Mesenchymal stem cell (in vitro differentiated cells and primary cell): ENCODE measurements at regions not wholly inside any gene's neighbourhood (a gene's known extent, or its start where the extent isn't known, plus 50 kb on each side); places are given as distances from the start of the nearest gene placed in this dataset.

Experiments
- DNase-seq: peaks from one replicate; pipeline ENCODE4 v3.0.0-alpha.2; 2013
- H2AFZ ChIP-seq: one replicate; pipeline ENCODE4 v1.6.1; 2013; ENCODE audit warnings: low read depth, mild to moderate bottlenecking, control low read depth, inconsistent platforms, low read length, moderate library complexity
- H2AK5ac ChIP-seq: 2 replicates; pipeline ENCODE4 v1.6.1; 2013; ENCODE audit warnings: low read length, moderate library complexity, mild to moderate bottlenecking, inconsistent platforms; ENCODE audit not compliant: severe bottlenecking
- H2BK120ac ChIP-seq: one replicate; pipeline ENCODE4 v1.6.1; 2013; ENCODE audit warnings: low read depth, mild to moderate bottlenecking, inconsistent platforms, low read length, moderate library complexity
- H2BK12ac ChIP-seq, 2 experiments: one replicate each; pipeline ENCODE4 v1.6.1; 2013; ENCODE audit warnings: inconsistent platforms in 2 of 2, low read length in 2 of 2, mild to moderate bottlenecking in 2 of 2, moderate library complexity in 2 of 2, control low read depth in 1 of 2
- H2BK15ac ChIP-seq: one replicate; pipeline ENCODE4 v1.6.1; 2013; ENCODE audit warnings: mild to moderate bottlenecking, low read depth, inconsistent platforms; ENCODE audit not compliant: poor library complexity, severe bottlenecking
- H2BK5ac ChIP-seq: 2 replicates; pipeline ENCODE4 v1.6.1; 2013; ENCODE audit warnings: low read depth, mild to moderate bottlenecking, low read length, control low read depth, inconsistent platforms; ENCODE audit not compliant: poor library complexity, severe bottlenecking
- H3K14ac ChIP-seq, 2 experiments: one replicate each; pipeline ENCODE4 v1.6.1; 2013; ENCODE audit warnings: inconsistent platforms in 2 of 2, low read length in 2 of 2, control low read depth in 1 of 2, mild to moderate bottlenecking in 1 of 2, moderate library complexity in 1 of 2
- H3K18ac ChIP-seq, 2 experiments: one replicate each; pipeline ENCODE4 v1.6.1; 2013; ENCODE audit warnings: inconsistent platforms in 2 of 2, low read length in 2 of 2, control low read depth in 1 of 2, low read depth in 1 of 2, mild to moderate bottlenecking in 1 of 2
- H3K23ac ChIP-seq, 2 experiments: one replicate each; pipeline ENCODE4 v1.6.1; 2013; ENCODE audit warnings: inconsistent platforms in 2 of 2, low read length in 2 of 2, mild to moderate bottlenecking in 2 of 2, moderate library complexity in 2 of 2, control low read depth in 1 of 2
- H3K27ac ChIP-seq: 2 replicates; pipeline ENCODE4 v1.5.1; 2013; ENCODE audit warnings: mild to moderate bottlenecking, moderate library complexity, low read length, control low read depth, inconsistent platforms; ENCODE audit not compliant: poor library complexity, severe bottlenecking
- H3K27me3 ChIP-seq, 2 experiments: 2 replicates each; pipeline versions ENCODE4 v1.6.1 to v1.7.0; 2013; ENCODE audit warnings: low read length in 2 of 2, mild to moderate bottlenecking in 2 of 2, moderate library complexity in 2 of 2, control low read depth in 1 of 2, inconsistent platforms in 1 of 2; ENCODE audit not compliant: control insufficient read depth in 1 of 2, insufficient read depth in 1 of 2
- H3K36me3 ChIP-seq, 2 experiments: 2 replicates each; pipeline versions ENCODE4 v1.6.1 to v1.7.0; 2013; ENCODE audit warnings: low read length in 2 of 2, control low read depth in 1 of 2, inconsistent platforms in 1 of 2, low read depth in 1 of 2, mild to moderate bottlenecking in 1 of 2; ENCODE audit not compliant: insufficient read depth in 2 of 2, control insufficient read depth in 1 of 2
- H3K4ac ChIP-seq, 2 experiments: one replicate each; pipeline ENCODE4 v1.6.1; 2013; ENCODE audit warnings: inconsistent platforms in 2 of 2, low read length in 2 of 2, mild to moderate bottlenecking in 2 of 2, moderate library complexity in 2 of 2, control low read depth in 1 of 2, low read depth in 1 of 2
- H3K4me1 ChIP-seq: 2 replicates; pipeline ENCODE4 v1.6.1; 2013; ENCODE audit warnings: low read depth, low read length, control low read depth; ENCODE audit not compliant: control insufficient read depth, insufficient read depth
- H3K4me2 ChIP-seq: 2 replicates; pipeline ENCODE4 v1.6.1; 2013; ENCODE audit warnings: low read length, mild to moderate bottlenecking, inconsistent platforms; ENCODE audit not compliant: poor library complexity, severe bottlenecking
- H3K4me3 ChIP-seq, 2 experiments: 2 replicates each; pipeline versions ENCODE4 v1.5.1 to v1.7.0; 2013; ENCODE audit warnings: low read length in 2 of 2, mild to moderate bottlenecking in 2 of 2, control low read depth in 1 of 2, low read depth in 1 of 2; ENCODE audit not compliant: insufficient read depth in 1 of 2
- H3K79me1 ChIP-seq: replicated peaks from 2 replicates; pipeline ENCODE4 v1.6.1; 2013; ENCODE audit warnings: mild to moderate bottlenecking, control low read depth, low read length, inconsistent platforms; ENCODE audit not compliant: poor library complexity, severe bottlenecking
- H3K9ac ChIP-seq: 2 replicates; pipeline ENCODE4 v1.7.0; 2013; ENCODE audit warnings: mild to moderate bottlenecking, low read length, moderate library complexity
- H3K9me3 ChIP-seq: 2 replicates; pipeline ENCODE4 v1.7.0; 2013; ENCODE audit warnings: mild to moderate bottlenecking, low read length; ENCODE audit not compliant: control insufficient read depth
- H4K8ac ChIP-seq: one replicate; pipeline ENCODE4 v1.6.1; 2013; ENCODE audit warnings: inconsistent platforms, mild to moderate bottlenecking, low read length, moderate library complexity
- H4K91ac ChIP-seq: one replicate; pipeline ENCODE4 v1.6.1; 2013; ENCODE audit warnings: mild to moderate bottlenecking, low read length, inconsistent platforms
- WGBS: methylation state at CpG from one replicate; pipeline ENCODE4 v1.1.7; 2013; ENCODE audit warnings: mixed read lengths; 5-methylcytosine and 5-hydroxymethylcytosine counted together

DNA sequence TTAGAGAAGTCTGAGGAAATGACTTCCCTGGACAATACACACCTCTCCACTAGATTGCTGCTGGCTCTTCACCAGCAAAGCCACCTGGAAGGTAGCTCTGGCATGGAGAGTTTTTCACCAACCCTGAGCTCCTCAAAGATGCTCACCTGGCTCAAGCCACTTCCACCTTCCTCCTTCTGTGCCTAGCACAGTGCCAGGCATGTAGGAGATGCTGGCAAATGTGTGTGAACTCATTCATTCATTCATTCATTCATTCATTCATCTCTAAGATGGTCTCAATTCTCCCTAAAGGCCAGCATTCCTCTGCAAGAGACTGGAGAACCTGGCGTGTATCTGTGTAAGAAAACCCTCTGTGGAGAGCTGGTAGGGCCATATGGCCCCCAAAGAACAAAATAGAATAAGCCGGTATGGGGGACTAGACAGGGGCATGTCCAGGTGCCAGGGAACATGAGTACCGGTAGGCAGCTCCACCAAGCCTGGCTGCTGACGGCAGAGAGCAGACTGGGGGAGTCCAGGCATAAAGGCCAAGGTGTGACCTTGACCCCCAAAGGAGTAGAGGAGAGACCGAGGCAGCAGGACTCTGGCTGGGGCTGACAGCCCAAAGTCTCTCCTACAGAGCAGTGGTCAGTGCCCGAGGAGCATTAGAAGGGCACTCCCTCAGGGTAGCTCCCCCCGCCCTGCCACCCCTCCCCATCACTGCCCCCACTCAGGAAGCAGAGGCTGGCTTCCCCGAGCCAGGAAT lies 132.2 kb upstream of the TNRC6C start:
- H2AFZ ChIP-seq = no peak overlapping the region
- no peak overlapping the region for H4K91ac ChIP-seq
- no peak overlapping the region for H4K8ac ChIP-seq
- H3K27me3 ChIP-seq = peaks cover 19 to 49% of the 10 kb centered on the region in 2 experiments
- no peaks in the 10 kb centered on the region for H3K9me3 ChIP-seq
- H3K27ac ChIP-seq = no peak overlapping the region
- H3K79me1 ChIP-seq = no peaks in the 10 kb centered on the region
- H2BK12ac ChIP-seq = no peak overlapping the region
- H3K4me3 ChIP-seq = no peak overlapping the region
- H3K9ac ChIP-seq = no peak overlapping the region
- H3K4me2 ChIP-seq = no peak overlapping the region
- no peak overlapping the region for H2BK15ac ChIP-seq
- no peak overlapping the region for H2AK5ac ChIP-seq
- H3K18ac ChIP-seq = no peak overlapping the region
- H3K4me1 ChIP-seq = peaks cover 22% of the 10 kb centered on the region
- no peak overlapping the region for H2BK120ac ChIP-seq
- peak overlapping the region in 1 of 2 experiments; percentile 19 for H3K23ac ChIP-seq
- no peak overlapping the region for H3K14ac ChIP-seq
- 74% methylated on average over 8 of the region's 8 CpGs for WGBS
- H2BK5ac ChIP-seq = no peak overlapping the region
- no peak overlapping the region for H3K4ac ChIP-seq
- DNase-seq = no peak
- no peaks in the 10 kb centered on the region for H3K36me3 ChIP-seq

DNA sequence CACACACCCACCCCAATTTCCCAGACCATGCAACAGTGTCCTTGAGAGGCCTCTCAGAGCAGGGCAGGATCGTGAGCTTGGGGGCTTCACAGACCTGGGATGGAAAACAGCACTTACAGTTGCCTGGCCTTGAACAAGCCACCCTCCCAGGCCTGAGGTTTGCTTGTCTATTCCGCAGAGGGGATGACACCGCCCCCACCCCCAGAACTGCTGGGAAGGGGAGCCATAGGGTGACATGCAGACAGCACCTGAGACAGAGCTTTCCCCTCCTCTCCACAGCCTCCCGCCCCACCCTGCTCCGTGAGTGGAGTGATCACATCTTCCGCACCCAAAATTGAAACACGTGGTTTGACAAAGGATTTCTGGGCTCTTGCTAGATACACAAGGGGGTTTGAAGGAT lies 131.5 kb upstream of the TNRC6C start:
- peaks cover 25% of the 10 kb centered on the region for H3K4me1 ChIP-seq

DNA sequence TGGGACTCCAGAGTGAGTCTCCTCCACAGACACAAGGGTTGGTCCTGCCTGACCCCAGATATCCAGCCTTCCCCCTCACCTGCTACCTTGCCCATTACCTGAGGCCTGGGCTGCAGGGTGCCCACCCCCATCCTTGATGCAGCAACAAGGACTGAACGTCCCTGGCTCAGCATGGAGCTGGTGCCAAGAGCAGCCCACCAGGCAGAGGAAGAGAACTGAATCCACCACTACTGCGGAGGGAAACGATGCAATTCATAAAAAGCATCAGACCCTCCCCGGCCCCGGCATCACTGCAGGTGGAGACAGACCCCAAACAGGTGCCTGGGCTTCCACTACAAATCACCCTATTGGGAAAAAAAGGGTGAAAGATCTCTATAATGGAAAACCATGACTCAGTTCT lies 131.0 kb upstream of the TNRC6C start:
- no peak overlapping the region for H3K4me3 ChIP-seq
- DNase-seq = no peak
- H3K14ac ChIP-seq = no peak overlapping the region
- no peaks in the 10 kb centered on the region for H3K36me3 ChIP-seq
- no peak overlapping the region for H2AFZ ChIP-seq
- H3K9me3 ChIP-seq = no peaks in the 10 kb centered on the region
- no peak overlapping the region for H2AK5ac ChIP-seq
- H3K9ac ChIP-seq = no peak overlapping the region
- no peak overlapping the region for H3K4ac ChIP-seq
- H3K27ac ChIP-seq = no peak overlapping the region
- H3K23ac ChIP-seq = no peak overlapping the region
- H2BK15ac ChIP-seq = no peak overlapping the region
- no peaks in the 10 kb centered on the region for H3K79me1 ChIP-seq
- peaks cover 19 to 40% of the 10 kb centered on the region in 2 experiments for H3K27me3 ChIP-seq
- no peak overlapping the region for H2BK120ac ChIP-seq
- H2BK12ac ChIP-seq = no peak overlapping the region
- H3K4me1 ChIP-seq = peaks cover 28% of the 10 kb centered on the region
- H2BK5ac ChIP-seq = no peak overlapping the region
- no peak overlapping the region for H4K91ac ChIP-seq
- no peak overlapping the region for H4K8ac ChIP-seq
- 58% methylated on average over 3 of the region's 5 CpGs for WGBS
- no peak overlapping the region for H3K4me2 ChIP-seq
- H3K18ac ChIP-seq = no peak overlapping the region

More for the DNA sequence above, 131.5 kb upstream of the TNRC6C start:
- DNase-seq = no peak
- WGBS = 74% methylated on average over 6 of the region's 7 CpGs
- Histone ChIP-seq H4K91ac (no peak overlapping the region), H3K4me2 (no peak overlapping the region), H3K9me3 (no peaks in the 10 kb centered on the region), H2BK15ac (no peak overlapping the region), H3K23ac (no peak overlapping the region), H2BK5ac (no peak overlapping the region), H3K36me3 (no peaks in the 10 kb centered on the region), H2BK120ac (no peak overlapping the region), H2AK5ac (no peak overlapping the region), H4K8ac (no peak overlapping the region), H3K18ac (no peak overlapping the region), H3K27ac (no peak overlapping the region), H2AFZ (no peak overlapping the region), H3K9ac (no peak overlapping the region), H2BK12ac (no peak overlapping the region), H3K79me1 (no peaks in the 10 kb centered on the region), H3K4ac (no peak overlapping the region), H3K4me3 (no peak overlapping the region), H3K14ac (no peak overlapping the region), H3K27me3 (peaks cover 19 to 45% of the 10 kb centered on the region in 2 experiments)

DNA sequence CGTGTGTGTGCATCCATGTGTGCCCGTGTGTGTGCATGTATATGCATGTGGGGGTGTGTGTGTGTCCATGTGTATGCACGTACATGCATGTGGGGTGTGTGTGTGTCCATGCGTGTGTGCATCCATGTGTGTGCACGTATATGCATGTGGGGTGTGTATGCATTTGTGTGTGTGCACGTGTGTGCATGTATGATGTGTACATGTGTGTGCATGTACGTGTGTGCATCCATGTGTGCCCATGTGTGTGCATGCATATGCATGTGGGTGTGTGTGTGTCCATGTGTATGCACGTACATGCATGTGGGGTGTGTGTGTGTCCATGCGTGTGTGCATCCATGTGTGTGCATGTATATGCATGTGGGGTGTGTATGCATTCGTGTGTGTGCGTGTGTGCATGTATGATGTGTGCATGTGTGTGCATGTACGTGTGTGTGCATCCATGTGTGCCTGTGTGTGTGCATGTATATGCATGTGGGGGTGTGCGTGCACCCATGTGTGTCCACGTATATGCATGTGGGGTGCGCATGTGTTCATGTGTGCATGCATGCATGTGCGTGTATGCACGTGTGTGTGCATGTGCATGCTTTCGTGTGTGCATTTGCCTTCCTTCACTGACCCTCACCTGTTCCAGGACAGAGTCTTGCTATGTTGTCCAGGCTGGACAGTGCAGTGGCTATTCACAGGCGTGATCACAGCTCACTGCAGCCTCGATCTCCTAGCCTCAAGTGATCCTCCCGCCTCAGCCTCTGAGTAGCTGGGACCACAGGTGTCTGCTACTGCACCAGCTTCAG lies 129.6 kb upstream of the TNRC6C start:
- peaks cover 28% of the 10 kb centered on the region for H3K4me1 ChIP-seq
- H2BK120ac ChIP-seq = no peak overlapping the region
- H3K36me3 ChIP-seq = no peaks in the 10 kb centered on the region
- peak overlapping the region in 1 of 2 experiments; percentile 0 for H3K14ac ChIP-seq
- no peak overlapping the region for H4K8ac ChIP-seq
- no peak overlapping the region for H2BK15ac ChIP-seq
- H2BK12ac ChIP-seq = no peak overlapping the region
- H3K4ac ChIP-seq = no peak overlapping the region
- H3K79me1 ChIP-seq = no peaks in the 10 kb centered on the region
- H3K27ac ChIP-seq = no peak overlapping the region
- H2BK5ac ChIP-seq = no peak overlapping the region
- H3K27me3 ChIP-seq = peaks cover 19 to 29% of the 10 kb centered on the region in 2 experiments
- no peak overlapping the region for H3K23ac ChIP-seq
- no peaks in the 10 kb centered on the region for H3K9me3 ChIP-seq
- peak overlapping the region in 1 of 2 experiments; percentile 16 for H3K18ac ChIP-seq
- DNase-seq = no peak
- WGBS = 93% methylated on average over 21 of the region's 21 CpGs
- no peak overlapping the region for H2AFZ ChIP-seq
- H3K9ac ChIP-seq = no peak overlapping the region
- peak overlapping the region; percentile 5 for H4K91ac ChIP-seq
- no peak overlapping the region for H2AK5ac ChIP-seq
- no peak overlapping the region for H3K4me2 ChIP-seq
- no peak overlapping the region for H3K4me3 ChIP-seq
